Prostate gland (tissue), 2 donors: ENCODE measurements at regions not wholly inside any gene's neighbourhood (a gene's known extent, or its start where the extent isn't known, plus 50 kb on each side); places are given as distances from the start of the nearest gene placed in this dataset.

Experiments used
- CTCF ChIP-seq, 4 experiments: fragments of 200-600 bp in 2 of 4; fragments of 450-650 bp in 2 of 4; sonication (generic) in 2 of 4; IDR thresholded peaks; 1 replicate in 3 of 4; 2 replicates in 1 of 4; pipeline ENCODE4 v1.5.1; 2016 to 2019; ENCODE audit warnings: antibody characterized with exemption in 4 of 4, mild to moderate bottlenecking in 2 of 4, moderate library complexity in 2 of 4
- POLR2A ChIP-seq: fragments of 450-650 bp; IDR thresholded peaks from one replicate; pipeline ENCODE4 v1.6.1; 2016; ENCODE audit warnings: antibody characterized with exemption, mild to moderate bottlenecking
- POLR2AphosphoS5 ChIP-seq: sonication (generic); formaldehyde crosslinking; IDR thresholded peaks from one replicate; pipeline ENCODE4 v1.6.1; 2017; ENCODE audit warnings: antibody characterized with exemption

- no peak for TF ChIP-seq CTCF (IDR thresholded peaks at IDR 0.05)
- no peak for TF ChIP-seq POLR2AphosphoS5
- TF ChIP-seq POLR2A: no peak
These were observed 82.6 kb upstream of the TANK start for GRCh38 chr2:161077367-161078210.
